ENCODE measurements at regions not wholly inside any gene's neighbourhood (a gene's known extent, or its start where the extent isn't known, plus 50 kb on each side); places are given as distances from the start of the nearest gene placed in this dataset.

GRCh38 chr16:58820411-58820810 is 86.3 kb upstream of the GOT2 start:
- POLR2A ChIA-PET = no interaction called here
- Histone ChIP-seq H3K9me3 (ENCODE audit: control insufficient read depth, insufficient read depth, low read depth, low read length) (no peaks in the 10 kb centered on the region), H3K4me1 (ENCODE audit: control insufficient read depth, insufficient read depth, low read length) (no peaks in the 10 kb centered on the region), H3K27me3 (ENCODE audit: control insufficient read depth, insufficient read depth, low read length) (no peaks in the 10 kb centered on the region; the same call in 1 of the 2 replicates), H3K36me3 (ENCODE audit: control insufficient read depth, insufficient read depth, low read length) (no peaks in the 10 kb centered on the region), H3K4me3 (ENCODE audit: low read depth in 2 of 2, low read length in 2 of 2) (no peak overlapping the region), H3K27ac (ENCODE audit: low read length) (no peak overlapping the region)
- intact Hi-C loops (cut with micrococcal nuclease; ENCODE audit: unreplicated experiment) (no loop called here), in situ Hi-C loops (cut with HindIII; ENCODE audit: low pct_unique_long_range_greater_than_20kb, low sequenced_read_pairs) (no loop called here)
- CTCF ChIA-PET = no interaction called here
- TF ChIP-seq TCF7L2 (IDR thresholded peaks at IDR 0.05; ENCODE audit: low read depth, low read length) = no peak
- no peak for TF ChIP-seq SIN3A (IDR thresholded peaks at IDR 0.05; ENCODE audit: borderline replicate concordance, insufficient read depth, low read depth, low read length)
- TF ChIP-seq POLR2AphosphoS5 (IDR thresholded peaks at IDR 0.05; ENCODE audit: low read depth, low read length) = no peak
- TF ChIP-seq, protein P1, sequence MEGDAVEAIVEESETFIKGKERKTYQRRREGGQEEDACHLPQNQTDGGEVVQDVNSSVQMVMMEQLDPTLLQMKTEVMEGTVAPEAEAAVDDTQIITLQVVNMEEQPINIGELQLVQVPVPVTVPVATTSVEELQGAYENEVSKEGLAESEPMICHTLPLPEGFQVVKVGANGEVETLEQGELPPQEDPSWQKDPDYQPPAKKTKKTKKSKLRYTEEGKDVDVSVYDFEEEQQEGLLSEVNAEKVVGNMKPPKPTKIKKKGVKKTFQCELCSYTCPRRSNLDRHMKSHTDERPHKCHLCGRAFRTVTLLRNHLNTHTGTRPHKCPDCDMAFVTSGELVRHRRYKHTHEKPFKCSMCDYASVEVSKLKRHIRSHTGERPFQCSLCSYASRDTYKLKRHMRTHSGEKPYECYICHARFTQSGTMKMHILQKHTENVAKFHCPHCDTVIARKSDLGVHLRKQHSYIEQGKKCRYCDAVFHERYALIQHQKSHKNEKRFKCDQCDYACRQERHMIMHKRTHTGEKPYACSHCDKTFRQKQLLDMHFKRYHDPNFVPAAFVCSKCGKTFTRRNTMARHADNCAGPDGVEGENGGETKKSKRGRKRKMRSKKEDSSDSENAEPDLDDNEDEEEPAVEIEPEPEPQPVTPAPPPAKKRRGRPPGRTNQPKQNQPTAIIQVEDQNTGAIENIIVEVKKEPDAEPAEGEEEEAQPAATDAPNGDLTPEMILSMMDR (IDR thresholded peaks at IDR 0.05) = no peak
- no peak for TF ChIP-seq REST (IDR thresholded peaks at IDR 0.05; ENCODE audit: insufficient read depth in 1 of 2, low read depth in 2 of 2, low read length in 1 of 2)
- DNase-seq (ENCODE audit: low read depth, low spot score) = no peak
- ATAC-seq = no peak
- BruUV-seq (replicated peaks) = no TSS peak

- in situ Hi-C loops (cut with HindIII; ENCODE audit: low pct_unique_long_range_greater_than_20kb, low sequenced_read_pairs) = no loop called here
- ChIA-PET POLR2A (no interaction called here), CTCF (no interaction called here)
- TF ChIP-seq SIN3A (IDR thresholded peaks at IDR 0.05; ENCODE audit: borderline replicate concordance, insufficient read depth, low read depth, low read length) (no peak), TCF7L2 (IDR thresholded peaks at IDR 0.05; ENCODE audit: low read depth, low read length) (no peak), REST (IDR thresholded peaks at IDR 0.05; ENCODE audit: insufficient read depth in 1 of 2, low read depth in 2 of 2, low read length in 1 of 2) (no peak), POLR2AphosphoS5 (IDR thresholded peaks at IDR 0.05; ENCODE audit: low read depth, low read length) (no peak)
- TF ChIP-seq, protein P1 (IDR thresholded peaks at IDR 0.05) = no peak
- intact Hi-C loops (cut with micrococcal nuclease; ENCODE audit: unreplicated experiment) = no loop called here
- no peak for ATAC-seq
- BruUV-seq (replicated peaks) = no TSS peak
- Histone ChIP-seq H3K9me3 (ENCODE audit: control insufficient read depth, insufficient read depth, low read depth, low read length) (no peaks in the 10 kb centered on the region), H3K27me3 (ENCODE audit: control insufficient read depth, insufficient read depth, low read length) (no peaks in the 10 kb centered on the region; the same call in 1 of the 2 replicates), H3K27ac (ENCODE audit: low read length) (no peak overlapping the region), H3K36me3 (ENCODE audit: control insufficient read depth, insufficient read depth, low read length) (no peaks in the 10 kb centered on the region), H3K4me1 (ENCODE audit: control insufficient read depth, insufficient read depth, low read length) (no peaks in the 10 kb centered on the region), H3K4me3 (ENCODE audit: low read depth in 2 of 2, low read length in 2 of 2) (no peak overlapping the region)
- DNase-seq (ENCODE audit: low read depth, low spot score) = no peak
These were observed 81.2 kb upstream of the GOT2 start for GRCh38 chr16:58815181-58815888.

Data from Panc1 (cell line).